HepG2 (cell line): ENCODE measurements at regions not wholly inside any gene's neighbourhood (a gene's known extent, or its start where the extent isn't known, plus 50 kb on each side); places are given as distances from the start of the nearest gene placed in this dataset.

Experiments used
- ATAC-seq: fragments of 200-7000 bp; cut with Tn5 transposase; 3 replicates; pipeline ENCODE4 v1.9.1; 2020; ENCODE audit warnings: mild to moderate bottlenecking, moderate library complexity
- BruUV-seq: library from RNA; stranded (reverse); fragments of 400-500 nt; replicated peaks from 2 replicates; lab custom pipeline; 2021; lab: Mats Ljungman, UMichigan
- CTCF ChIA-PET: fragments of 300-600 bp; formaldehyde crosslinking; extraction: SDS; loops from one replicate; lab custom pipeline; 2021; ENCODE audit warnings: low total read pairs, inconsistent platforms, low intra/inter-chr PET ratio; lab: Yijun Ruan, JAX
- POLR2A ChIA-PET: fragments of 350-600 bp; sonication (Branson Sonifier 250); formaldehyde crosslinking; loops from one replicate; lab custom pipeline; 2020; ENCODE audit warnings: antibody characterized with exemption, inconsistent platforms; lab: Yijun Ruan, JAX
- DNase-seq: peaks from one replicate; pipeline ENCODE4 v3.0.0-alpha.2; 2015; ENCODE audit warnings: low spot score
- FAIRE-seq: peaks from 3 replicates; lab custom pipeline; 2011; peaks lifted over from hg19 to GRCh38; lab: Jason Lieb, UNC
- H2AFZ ChIP-seq: one replicate; pipeline ENCODE4 v1.6.1; 2011; ENCODE audit warnings: low read length, inconsistent platforms
- H3K27ac ChIP-seq: fragments of 300-600 bp; 3 replicates; pipeline ENCODE4 v1.8.0; 2011; ENCODE audit warnings: mixed run types, mild to moderate bottlenecking, mixed read lengths, low read length, inconsistent platforms; ENCODE audit not compliant: insufficient read depth; ENCODE audit errors: extremely low read length
- H3K27me3 ChIP-seq, 2 experiments: fragments of 200-600 bp in 1 of 2; 2 replicates in 1 of 2; 3 replicates in 1 of 2; pipeline versions ENCODE4 v1.6.0 to v1.8.0; 2011; ENCODE audit warnings: low read length in 2 of 2, mild to moderate bottlenecking in 2 of 2, moderate library complexity in 2 of 2, inconsistent platforms in 1 of 2; ENCODE audit not compliant: insufficient read depth in 2 of 2, control insufficient read depth in 1 of 2
- H3K36me3 ChIP-seq, 2 experiments: fragments of 200-600 bp in 1 of 2; replicated peaks in 1 of 2; 2 replicates in 1 of 2; 3 replicates in 1 of 2; pipeline versions ENCODE4 v1.5.1 to v1.8.0; 2011; ENCODE audit warnings: low read length in 2 of 2, inconsistent platforms in 1 of 2; ENCODE audit not compliant: insufficient read depth in 2 of 2, control insufficient read depth in 1 of 2
- H3K4me1 ChIP-seq: 2 replicates; pipeline ENCODE4 v1.5.1; 2012; ENCODE audit warnings: low read length, inconsistent platforms; ENCODE audit not compliant: insufficient read depth
- H3K4me2 ChIP-seq: 2 replicates; pipeline ENCODE4 v1.6.0; 2011; ENCODE audit warnings: low read depth, low read length, inconsistent platforms
- H3K4me3 ChIP-seq, 3 experiments: fragments of 200-600 bp in 1 of 3; sonication (generic), shearing (Covaris generic) in 1 of 3; replicated peaks in 1 of 3; 2 replicates each; pipeline ENCODE4 v1.5.1; 2011 to 2016; ENCODE audit warnings: low read length in 3 of 3, inconsistent platforms in 2 of 3, low read depth in 2 of 3, mild to moderate bottlenecking in 2 of 3, control low read depth in 1 of 3, mixed read lengths in 1 of 3; ENCODE audit not compliant: insufficient read depth in 1 of 3
- H3K79me2 ChIP-seq: one replicate; pipeline ENCODE4 v1.6.1; 2011; ENCODE audit warnings: low read length, inconsistent platforms; ENCODE audit not compliant: insufficient read depth
- H3K9ac ChIP-seq: 2 replicates; pipeline ENCODE4 v1.6.0; 2011; ENCODE audit warnings: mild to moderate bottlenecking, low read depth, low read length, inconsistent platforms; ENCODE audit not compliant: insufficient read depth
- H3K9me3 ChIP-seq: 2 replicates; pipeline ENCODE4 v1.5.1; 2012; ENCODE audit warnings: mild to moderate bottlenecking, low read length
- H4K20me1 ChIP-seq: 2 replicates; pipeline ENCODE4 v1.6.0; 2011; ENCODE audit warnings: inconsistent platforms, mild to moderate bottlenecking, low read length, moderate library complexity; ENCODE audit not compliant: insufficient read depth
- FOXA1 ChIP-seq, 2 experiments: fragments of 450-650 bp in 1 of 2; sonication (generic) in 1 of 2; formaldehyde crosslinking in 1 of 2; IDR thresholded peaks; 2 replicates each; pipeline versions ENCODE4 v1.4.0 to v1.6.1; 2016 to 2020; ENCODE audit warnings: missing genetic modification reagents in 1 of 2
- FOXA3 ChIP-seq: IDR thresholded peaks from 2 replicates; pipeline ENCODE4 v1.6.1; 2016; ENCODE audit warnings: missing genetic modification reagents, missing compliant biosample characterization
- MED8 ChIP-seq: sonication (generic); formaldehyde crosslinking; IDR thresholded peaks from 2 replicates; pipeline ENCODE4 v1.8.1; 2023; ENCODE audit warnings: mild to moderate bottlenecking, missing genetic modification reagents; ENCODE audit not compliant: insufficient replicate concordance
- SNRNP70 ChIP-seq: fragments of 200-400 bp; formaldehyde crosslinking; IDR thresholded peaks from 2 replicates; pipeline ENCODE4 v1.6.1; 2017; ENCODE audit warnings: mild to moderate bottlenecking, low read depth, low read length, moderate library complexity
- SOX13 ChIP-seq, 3 experiments: fragments of 450-650 bp in 1 of 3; sonication (generic) in 1 of 3; formaldehyde crosslinking in 1 of 3; IDR thresholded peaks in 2 of 3; conservative IDR thresholded peaks in 1 of 3; 2 replicates each; pipeline versions ENCODE4 v1.5.0 to v1.6.1; 2016 to 2020; ENCODE audit warnings: antibody characterized with exemption in 1 of 3, mild to moderate bottlenecking in 1 of 3, missing compliant biosample characterization in 1 of 3, missing genetic modification reagents in 1 of 3, moderate library complexity in 1 of 3
- SOX5 ChIP-seq: IDR thresholded peaks from 2 replicates; pipeline ENCODE4 v1.6.1; 2016; ENCODE audit warnings: borderline replicate concordance
- ZNF282 ChIP-seq: fragments of 450-650 bp; IDR thresholded peaks from 2 replicates; pipeline ENCODE4 v1.6.1; 2018; ENCODE audit not compliant: partially characterized antibody
- ZNF292 ChIP-seq: sonication (generic); formaldehyde crosslinking; IDR thresholded peaks from 2 replicates; pipeline ENCODE4 v1.8.1; 2022; ENCODE audit warnings: mild to moderate bottlenecking, low read depth, missing genetic modification reagents, borderline replicate concordance
- ZNF546 ChIP-seq: sonication (generic); formaldehyde crosslinking; conservative IDR thresholded peaks from 2 replicates; pipeline ENCODE4 v1.8.1; 2023; ENCODE audit warnings: mild to moderate bottlenecking, missing genetic modification reagents
- ZNF614 ChIP-seq: IDR thresholded peaks from 2 replicates; pipeline ENCODE4 v1.6.1; 2018; ENCODE audit warnings: missing biosample characterization, missing genetic modification reagents, inconsistent platforms, borderline replicate concordance
- WGBS: methylation state at CpG from one replicate; pipeline ENCODE4 v1.1.6; 2017; ENCODE audit warnings: low lambda C conversion rate; 5-methylcytosine and 5-hydroxymethylcytosine counted together
- in situ Hi-C: cut with HindIII; loops from 2 replicates; pipeline ENCODE4 v1.10.0; 2017; ENCODE audit warnings: low pct_unique_long_range_greater_than_20kb; ENCODE audit not compliant: extremely low pct_ligation_motif_present
- intact Hi-C: fragments of 100-400 bp; cut with micrococcal nuclease; formaldehyde crosslinking; loops from one replicate; pipeline ENCODE4 v1.10.0; 2022; ENCODE audit not compliant: unreplicated experiment
- TF ChIP-seq, protein P1 (sequence below): sonication (generic); formaldehyde crosslinking; IDR thresholded peaks from 2 replicates; pipeline ENCODE4 v1.9.0; 2021; ENCODE audit warnings: missing genetic modification reagents, mild to moderate bottlenecking, borderline replicate concordance
- TF ChIP-seq, protein P2 (sequence below): sonication (generic); formaldehyde crosslinking; IDR thresholded peaks from 2 replicates; pipeline ENCODE4 v1.5.1; 2020; ENCODE audit warnings: mild to moderate bottlenecking, missing genetic modification reagents, borderline replicate concordance

GRCh38 chr16:54421220-54421619 is 134.6 kb upstream of the IRX3 start (continued):
- TF ChIP-seq SNRNP70 (no peak), ZNF292 (CRISPR knock-in tag) (no peak), ZNF282 (no peak), MED8 (CRISPR knock-in tag) (no peak), ZNF546 (no peak)
- TF ChIP-seq, protein P1, sequence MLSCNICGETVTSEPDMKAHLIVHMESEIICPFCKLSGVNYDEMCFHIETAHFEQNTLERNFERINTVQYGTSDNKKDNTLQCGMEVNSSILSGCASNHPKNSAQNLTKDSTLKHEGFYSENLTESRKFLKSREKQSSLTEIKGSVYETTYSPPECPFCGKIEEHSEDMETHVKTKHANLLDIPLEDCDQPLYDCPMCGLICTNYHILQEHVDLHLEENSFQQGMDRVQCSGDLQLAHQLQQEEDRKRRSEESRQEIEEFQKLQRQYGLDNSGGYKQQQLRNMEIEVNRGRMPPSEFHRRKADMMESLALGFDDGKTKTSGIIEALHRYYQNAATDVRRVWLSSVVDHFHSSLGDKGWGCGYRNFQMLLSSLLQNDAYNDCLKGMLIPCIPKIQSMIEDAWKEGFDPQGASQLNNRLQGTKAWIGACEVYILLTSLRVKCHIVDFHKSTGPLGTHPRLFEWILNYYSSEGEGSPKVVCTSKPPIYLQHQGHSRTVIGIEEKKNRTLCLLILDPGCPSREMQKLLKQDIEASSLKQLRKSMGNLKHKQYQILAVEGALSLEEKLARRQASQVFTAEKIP (CRISPR knock-in tag), result no peak

DNA sequence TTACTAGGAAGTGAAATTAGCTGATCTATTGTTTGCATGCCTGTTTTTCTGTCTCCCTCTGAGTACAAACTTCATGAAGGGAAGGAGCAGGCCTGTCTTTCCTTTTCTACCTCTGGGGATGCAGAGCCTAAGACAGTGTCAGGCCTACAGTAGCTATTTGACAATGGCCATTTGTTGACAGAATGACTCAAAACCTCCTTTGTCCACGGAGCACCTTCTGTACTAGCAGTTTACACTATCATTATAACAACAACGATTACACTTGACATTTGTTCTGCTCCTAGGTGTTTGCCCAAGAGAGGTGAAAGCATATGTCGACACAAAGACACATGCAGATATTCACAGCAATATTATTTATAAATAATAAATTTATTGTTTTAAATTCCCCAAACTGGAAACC is 132.3 kb upstream of the IRX3 start:
- POLR2A ChIA-PET, result no interaction called here
- intact Hi-C loops (no loop called here), in situ Hi-C loops (no loop called here)
- no TSS peak for BruUV-seq
- 1% methylated on average over 3 of the region's 3 CpGs for WGBS
- no peak overlapping the region for H3K27ac ChIP-seq
- CTCF ChIA-PET, result no interaction called here
- H3K36me3 ChIP-seq, result no peaks in the 10 kb centered on the region
- H3K9me3 ChIP-seq, result no peaks in the 10 kb centered on the region
- H3K4me1 ChIP-seq, result peaks cover 17% of the 10 kb centered on the region
- DNase-seq (peak; percentile 23), ATAC-seq (no peak), FAIRE-seq (peak; percentile 51)
- H3K4me3 ChIP-seq, result no peak overlapping the region
- no peaks in the 10 kb centered on the region for H4K20me1 ChIP-seq
- H3K79me2 ChIP-seq, result no peaks in the 10 kb centered on the region
- H3K4me2 ChIP-seq, result no peak overlapping the region
- H2AFZ ChIP-seq, result no peak overlapping the region
- peaks cover 0 to 16% of the 10 kb centered on the region in 2 experiments; a peak in 2 of 5 replicates for H3K27me3 ChIP-seq
- no peak overlapping the region for H3K9ac ChIP-seq
- TF ChIP-seq, protein P2, sequence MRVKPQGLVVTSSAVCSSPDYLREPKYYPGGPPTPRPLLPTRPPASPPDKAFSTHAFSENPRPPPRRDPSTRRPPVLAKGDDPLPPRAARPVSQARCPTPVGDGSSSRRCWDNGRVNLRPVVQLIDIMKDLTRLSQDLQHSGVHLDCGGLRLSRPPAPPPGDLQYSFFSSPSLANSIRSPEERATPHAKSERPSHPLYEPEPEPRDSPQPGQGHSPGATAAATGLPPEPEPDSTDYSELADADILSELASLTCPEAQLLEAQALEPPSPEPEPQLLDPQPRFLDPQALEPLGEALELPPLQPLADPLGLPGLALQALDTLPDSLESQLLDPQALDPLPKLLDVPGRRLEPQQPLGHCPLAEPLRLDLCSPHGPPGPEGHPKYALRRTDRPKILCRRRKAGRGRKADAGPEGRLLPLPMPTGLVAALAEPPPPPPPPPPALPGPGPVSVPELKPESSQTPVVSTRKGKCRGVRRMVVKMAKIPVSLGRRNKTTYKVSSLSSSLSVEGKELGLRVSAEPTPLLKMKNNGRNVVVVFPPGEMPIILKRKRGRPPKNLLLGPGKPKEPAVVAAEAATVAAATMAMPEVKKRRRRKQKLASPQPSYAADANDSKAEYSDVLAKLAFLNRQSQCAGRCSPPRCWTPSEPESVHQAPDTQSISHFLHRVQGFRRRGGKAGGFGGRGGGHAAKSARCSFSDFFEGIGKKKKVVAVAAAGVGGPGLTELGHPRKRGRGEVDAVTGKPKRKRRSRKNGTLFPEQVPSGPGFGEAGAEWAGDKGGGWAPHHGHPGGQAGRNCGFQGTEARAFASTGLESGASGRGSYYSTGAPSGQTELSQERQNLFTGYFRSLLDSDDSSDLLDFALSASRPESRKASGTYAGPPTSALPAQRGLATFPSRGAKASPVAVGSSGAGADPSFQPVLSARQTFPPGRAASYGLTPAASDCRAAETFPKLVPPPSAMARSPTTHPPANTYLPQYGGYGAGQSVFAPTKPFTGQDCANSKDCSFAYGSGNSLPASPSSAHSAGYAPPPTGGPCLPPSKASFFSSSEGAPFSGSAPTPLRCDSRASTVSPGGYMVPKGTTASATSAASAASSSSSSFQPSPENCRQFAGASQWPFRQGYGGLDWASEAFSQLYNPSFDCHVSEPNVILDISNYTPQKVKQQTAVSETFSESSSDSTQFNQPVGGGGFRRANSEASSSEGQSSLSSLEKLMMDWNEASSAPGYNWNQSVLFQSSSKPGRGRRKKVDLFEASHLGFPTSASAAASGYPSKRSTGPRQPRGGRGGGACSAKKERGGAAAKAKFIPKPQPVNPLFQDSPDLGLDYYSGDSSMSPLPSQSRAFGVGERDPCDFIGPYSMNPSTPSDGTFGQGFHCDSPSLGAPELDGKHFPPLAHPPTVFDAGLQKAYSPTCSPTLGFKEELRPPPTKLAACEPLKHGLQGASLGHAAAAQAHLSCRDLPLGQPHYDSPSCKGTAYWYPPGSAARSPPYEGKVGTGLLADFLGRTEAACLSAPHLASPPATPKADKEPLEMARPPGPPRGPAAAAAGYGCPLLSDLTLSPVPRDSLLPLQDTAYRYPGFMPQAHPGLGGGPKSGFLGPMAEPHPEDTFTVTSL, result peak; percentile 27; the same call in 1 of the 2 replicates
- TF ChIP-seq FOXA3 (CRISPR knock-in tag), result peak; percentile 69
- peak; percentile 80 for TF ChIP-seq SOX13 (IDR thresholded peaks at IDR 0.05)
- TF ChIP-seq SOX13 (CRISPR knock-in tag; conservative IDR thresholded peaks at IDR 0.05 in 1 of 2, IDR thresholded peaks at IDR 0.05 in 1 of 2), result peak in 1 of 2 experiments; percentile 94; a peak in 2 of 4 replicates
- peak; percentile 93 for TF ChIP-seq SOX5 (CRISPR knock-in tag)
- TF ChIP-seq ZNF614 (CRISPR knock-in tag), result no peak
- TF ChIP-seq FOXA1 (IDR thresholded peaks at IDR 0.05), result no peak
- peak; percentile 8; the same call in 1 of the 2 replicates for TF ChIP-seq FOXA1 (CRISPR knock-in tag; IDR thresholded peaks at IDR 0.05)
